T47D (cell line): ENCODE measurements at regions not wholly inside any gene's neighbourhood (a gene's known extent, or its start where the extent isn't known, plus 50 kb on each side); places are given as distances from the start of the nearest gene placed in this dataset.
"Not testable (repeated sequence)": the region's sequence is repeated elsewhere in the genome, so short reads cannot be mapped to it uniquely, and the experiment has no call there.

Experiments used
- DNase-seq, 2 experiments: peaks; one replicate each; pipeline versions ENCODE4 v3.0.0 to v3.0.0-alpha.2; 2011 to 2012; ENCODE audit warnings: low read depth in 1 of 2, low spot score in 1 of 2
- JUND ChIP-seq: IDR thresholded peaks from 2 replicates; pipeline ENCODE4 v1.6.1; 2012; ENCODE audit warnings: low read depth
- in situ Hi-C: cut with HindIII; loops from 2 replicates; pipeline ENCODE4 v1.10.0; 2016; ENCODE audit warnings: low sequenced_read_pairs, low pct_unique_long_range_greater_than_20kb

DNA sequence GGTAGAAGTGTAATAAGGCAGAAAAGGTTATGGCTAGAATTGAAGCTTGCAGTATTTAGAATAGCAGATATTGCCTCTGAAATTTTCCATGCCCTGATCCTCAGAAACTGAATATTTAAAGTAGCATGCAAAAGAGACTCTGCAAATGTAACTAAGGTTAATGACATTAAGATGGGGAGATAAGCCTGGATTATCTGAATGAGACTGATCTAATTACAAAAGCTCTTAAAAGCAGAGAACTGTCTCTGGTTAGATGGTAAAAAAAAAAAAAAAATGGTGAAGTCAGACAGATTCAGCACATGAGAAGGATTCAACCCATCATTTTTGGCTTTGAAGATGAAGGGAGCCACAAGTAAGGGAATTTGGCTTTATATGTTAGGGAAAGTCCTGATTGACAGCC is 503.7 kb upstream of the IRAK1BP1 start:
- TF ChIP-seq JUND = no peak
- in situ Hi-C loops = no loop called here

DNA sequence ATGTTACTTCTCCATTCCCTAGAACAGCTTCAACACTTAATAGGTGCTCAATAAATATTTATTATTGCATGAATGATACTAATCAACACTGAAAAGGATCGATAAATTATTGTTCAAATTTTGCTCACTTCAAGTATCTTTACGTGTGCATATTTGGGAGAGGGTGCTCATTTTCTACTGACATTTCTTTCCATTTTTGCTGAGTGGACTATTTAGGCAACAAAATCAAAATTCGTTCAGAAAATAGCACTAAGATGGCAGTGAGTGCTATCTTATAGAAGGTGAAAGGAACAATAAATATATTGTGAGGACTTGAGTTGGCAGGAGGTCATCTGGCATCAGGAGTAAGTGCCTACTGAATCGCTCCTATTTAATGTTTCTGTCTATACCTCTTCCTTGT is 501.9 kb upstream of the IRAK1BP1 start:
- TF ChIP-seq JUND = no peak
- no peak for DNase-seq
- in situ Hi-C loops = no loop called here

More for the DNA sequence above, 503.7 kb upstream of the IRAK1BP1 start:
- DNase-seq = no peak

DNA sequence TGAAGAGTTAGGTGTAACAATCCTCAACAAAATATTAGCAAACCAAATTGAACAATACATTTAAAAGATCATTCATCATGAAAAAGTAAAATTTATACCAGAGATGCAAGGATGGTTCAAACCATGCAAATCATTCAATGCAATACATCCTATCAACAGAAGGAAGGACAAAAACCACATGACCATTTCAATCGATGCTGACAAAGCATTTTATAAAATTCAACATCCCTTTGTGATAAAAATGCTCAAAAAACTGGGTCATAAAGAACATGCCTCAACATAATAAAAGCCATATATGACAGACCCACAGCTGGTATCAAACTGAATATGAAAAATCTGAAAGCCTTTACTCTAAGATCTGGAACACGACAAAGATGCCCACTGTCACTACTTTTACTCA is 490.3 kb upstream of the IRAK1BP1 start:
- no peak for TF ChIP-seq JUND
- no peak for DNase-seq
- in situ Hi-C loops = no loop called here

DNA sequence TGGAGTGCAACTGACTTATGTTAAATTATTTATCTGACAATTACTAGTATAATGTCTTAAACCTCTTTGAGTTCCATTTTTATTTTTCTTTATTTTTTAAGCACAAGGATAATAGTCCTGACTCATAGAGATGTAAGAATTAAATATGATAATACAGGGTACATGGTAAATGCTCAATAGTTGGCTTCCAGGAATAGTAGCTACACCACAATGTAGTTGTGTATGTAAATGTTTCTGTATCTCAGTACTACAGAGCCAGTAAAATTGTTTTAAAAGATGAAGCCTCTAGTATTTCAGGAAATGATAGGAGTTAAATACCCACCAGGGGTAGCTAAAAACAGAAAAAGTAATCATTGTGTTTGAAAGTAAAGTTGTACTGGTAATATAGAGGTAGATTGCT is 487.4 kb upstream of the IRAK1BP1 start:
- TF ChIP-seq JUND = no peak
- no peak for DNase-seq
- in situ Hi-C loops = no loop called here

DNA sequence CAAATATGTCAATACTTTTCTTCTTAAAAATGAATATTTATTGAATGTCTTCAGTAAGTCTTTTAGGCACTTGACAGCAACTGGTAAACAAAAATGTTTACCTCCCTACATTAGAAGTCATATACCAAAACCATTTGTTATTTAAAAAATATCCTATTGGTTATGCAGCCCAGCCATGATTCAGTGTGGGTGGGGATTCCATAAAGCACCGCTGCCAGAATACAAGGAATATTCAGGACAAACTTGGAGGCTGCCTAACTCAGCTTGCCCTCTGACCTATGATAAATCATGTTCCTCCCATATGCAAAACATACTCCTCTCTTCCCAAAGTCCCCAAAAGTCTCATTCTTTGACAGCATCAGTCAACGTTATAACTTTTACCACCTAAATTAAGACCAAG is 486.8 kb upstream of the IRAK1BP1 start:
- no peak for TF ChIP-seq JUND
- in situ Hi-C loops = no loop called here
- DNase-seq = no peak

DNA sequence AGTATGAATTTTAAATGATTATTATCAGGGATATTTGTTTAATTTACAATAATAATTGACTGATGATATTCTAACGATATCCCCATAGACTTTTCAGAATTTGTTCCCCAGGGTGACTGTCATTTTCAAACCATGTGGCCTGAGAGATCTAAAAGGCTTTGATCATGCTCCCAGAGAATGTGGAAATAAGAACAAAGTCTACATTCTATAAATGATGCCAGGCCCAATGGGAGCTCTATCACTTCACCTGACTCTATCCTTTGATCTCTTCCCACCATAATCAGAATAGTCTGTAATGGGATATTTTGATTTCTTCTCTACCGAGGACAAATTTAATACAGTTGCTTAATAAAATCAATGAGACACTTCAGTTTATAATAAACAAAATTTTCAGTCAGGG is 483.4 kb upstream of the IRAK1BP1 start:
- TF ChIP-seq JUND = no peak
- no peak for DNase-seq
- in situ Hi-C loops = no loop called here

DNA sequence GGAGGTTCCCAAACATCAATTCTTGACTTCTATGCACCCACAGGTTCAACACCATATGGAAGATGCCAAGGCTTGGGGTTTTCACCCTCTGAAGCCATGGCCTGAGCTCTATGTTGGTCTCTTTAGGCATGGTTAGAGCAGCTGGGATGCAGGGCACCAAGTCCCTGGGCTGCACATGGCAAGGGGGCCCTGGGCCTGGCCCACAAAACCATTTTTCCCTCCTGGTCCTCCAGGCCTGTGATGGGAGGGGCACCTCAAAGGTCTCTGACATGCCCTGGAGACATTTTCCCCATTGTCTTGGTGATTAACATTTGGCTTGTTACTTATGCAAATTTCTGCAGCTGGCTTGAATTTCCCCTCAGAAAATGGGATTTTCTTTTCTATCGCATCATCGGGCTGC is 480.5 kb upstream of the IRAK1BP1 start:
- in situ Hi-C loops, DNase-seq: not testable (repeated sequence)

DNA sequence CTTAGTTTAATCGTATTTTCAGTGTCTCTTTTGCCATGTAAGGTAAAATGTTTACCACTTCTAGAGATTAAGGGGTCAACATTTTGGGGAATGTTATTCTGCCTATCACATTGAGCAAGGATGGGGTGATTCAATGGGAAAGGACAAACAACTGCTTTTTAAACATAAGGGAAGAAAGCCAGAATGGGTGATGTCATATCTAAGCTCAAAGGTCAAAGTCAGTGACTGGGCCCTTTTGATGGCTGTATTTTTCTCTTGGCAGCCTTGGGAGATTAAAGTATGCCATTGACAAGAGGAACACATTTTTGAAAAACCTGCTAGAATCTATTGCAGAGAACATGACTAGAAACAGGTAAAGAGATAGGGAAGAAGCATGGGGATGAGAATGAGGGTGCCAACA is 477.3 kb upstream of the IRAK1BP1 start:
- in situ Hi-C loops = no loop called here
- TF ChIP-seq JUND = no peak
- DNase-seq = no peak

DNA sequence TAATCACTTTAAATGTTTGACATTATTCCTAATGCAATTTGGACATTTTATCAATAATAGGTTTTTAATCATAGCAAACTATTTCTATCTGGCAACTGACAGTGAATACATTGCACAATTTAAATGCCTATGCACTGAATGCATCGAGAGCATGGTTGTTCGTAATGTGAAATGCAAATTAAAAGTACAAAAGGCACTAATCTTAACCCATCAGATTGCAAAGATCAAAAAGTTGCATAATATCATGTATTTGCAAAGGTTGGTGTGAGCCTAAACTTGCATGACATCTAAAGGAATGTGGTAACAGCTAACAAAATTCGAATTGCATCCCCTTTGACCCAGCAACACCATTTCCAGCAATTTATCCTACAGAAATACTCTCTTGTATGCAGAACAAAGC is 469.9 kb upstream of the IRAK1BP1 start:
- in situ Hi-C loops = no loop called here
- no peak for DNase-seq
- TF ChIP-seq JUND = no peak

DNA sequence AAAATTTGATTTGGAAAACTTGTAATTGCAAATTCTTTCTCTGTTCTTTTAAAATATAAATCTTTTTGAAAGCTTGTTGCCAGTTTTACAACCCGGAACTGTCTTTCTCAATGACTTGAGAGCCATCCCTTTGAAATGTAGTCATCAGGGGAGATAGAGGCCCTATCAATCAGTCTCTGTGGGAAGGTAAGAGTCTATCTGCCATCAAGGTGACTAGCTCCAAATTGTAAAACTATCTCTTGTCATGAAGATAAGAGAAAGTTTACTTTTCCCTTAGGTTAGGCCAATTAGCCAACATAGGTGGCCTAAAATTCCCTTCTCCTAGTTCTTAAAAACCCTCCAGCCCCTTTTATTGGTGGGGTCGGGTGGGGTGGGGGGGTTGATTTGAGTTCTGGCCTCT is 469.1 kb upstream of the IRAK1BP1 start:
- in situ Hi-C loops = no loop called here
- TF ChIP-seq JUND = no peak
- DNase-seq = no peak

DNA sequence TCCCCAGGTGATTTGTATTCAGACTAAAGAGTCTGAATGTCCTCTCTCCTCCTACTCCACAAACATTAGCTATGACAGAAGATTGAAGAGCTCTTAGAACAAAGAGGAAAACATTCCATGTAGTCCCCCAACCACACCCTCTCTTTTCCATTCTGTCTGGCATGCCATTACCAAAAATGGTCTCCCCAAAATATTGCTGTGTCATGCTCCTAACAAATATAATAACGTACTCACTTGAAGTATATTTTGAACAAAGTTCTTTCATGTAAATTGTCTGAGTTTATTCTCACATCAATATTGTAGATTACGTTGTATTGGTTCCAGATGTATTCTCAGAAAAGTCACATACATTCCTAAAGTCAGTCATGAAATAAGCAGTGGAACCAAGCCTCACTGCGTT is 467.3 kb upstream of the IRAK1BP1 start:
- no peak for TF ChIP-seq JUND
- in situ Hi-C loops = no loop called here
- DNase-seq = no peak

DNA sequence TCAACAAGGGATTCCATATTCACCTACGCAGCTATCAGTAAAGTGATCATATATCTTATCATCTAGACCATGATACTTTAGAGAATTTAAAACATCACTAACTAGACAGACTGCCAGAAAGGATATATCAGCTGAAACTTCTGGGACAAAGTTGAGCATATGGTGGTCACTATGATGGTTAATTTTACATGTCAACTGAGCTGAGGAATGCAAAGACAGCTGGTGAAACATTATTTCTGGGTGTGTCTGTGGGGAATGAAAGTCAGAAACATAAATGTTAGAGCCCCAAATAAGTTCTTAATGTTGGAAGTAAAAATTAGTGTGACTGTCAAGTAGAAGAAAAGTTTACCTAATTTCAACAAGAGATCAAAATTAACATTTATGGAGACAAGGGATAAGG is 440.0 kb upstream of the IRAK1BP1 start:
- in situ Hi-C loops = no loop called here
- DNase-seq = no peak
- TF ChIP-seq JUND = no peak

DNA sequence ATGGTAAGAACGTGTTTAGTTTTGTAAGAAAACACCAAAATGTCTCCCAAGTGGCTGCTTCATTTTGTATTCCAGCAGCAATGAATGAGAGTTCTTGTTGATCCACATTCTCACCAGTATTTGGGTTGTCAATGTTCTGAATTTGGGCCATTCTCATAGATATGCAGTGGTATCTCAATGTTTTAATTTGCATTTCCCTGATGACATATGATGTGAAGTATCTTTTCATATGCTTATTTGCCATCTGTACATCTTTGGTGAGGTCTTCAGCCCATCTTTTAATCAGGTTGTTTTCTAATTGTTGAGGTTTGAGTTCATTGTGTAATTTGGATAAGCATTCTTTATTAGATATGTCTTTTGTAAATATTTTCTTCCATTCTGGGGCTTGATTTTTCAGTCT is 436.8 kb upstream of the IRAK1BP1 start:
- TF ChIP-seq JUND = no peak
- DNase-seq = no peak
- in situ Hi-C loops = no loop called here

DNA sequence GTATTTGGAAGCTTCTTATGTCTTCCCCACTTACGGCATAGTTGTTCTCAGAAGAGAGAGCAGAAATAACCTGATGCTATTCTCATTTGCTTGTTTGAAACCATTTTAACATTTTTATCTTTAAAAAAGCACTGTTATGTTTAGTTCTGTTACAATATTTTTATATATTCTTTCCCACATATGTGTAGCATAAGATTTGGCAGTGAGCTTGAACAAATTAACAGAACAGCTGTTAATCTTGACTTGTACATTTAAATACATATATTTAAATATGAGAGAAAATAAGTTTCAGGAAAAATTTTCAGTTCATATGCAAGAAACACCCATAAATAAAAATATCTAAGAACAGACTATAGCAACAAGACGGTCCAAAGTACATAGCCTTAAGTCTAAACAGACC is 431.7 kb upstream of the IRAK1BP1 start:
- DNase-seq = no peak
- TF ChIP-seq JUND = no peak
- in situ Hi-C loops = no loop called here

DNA sequence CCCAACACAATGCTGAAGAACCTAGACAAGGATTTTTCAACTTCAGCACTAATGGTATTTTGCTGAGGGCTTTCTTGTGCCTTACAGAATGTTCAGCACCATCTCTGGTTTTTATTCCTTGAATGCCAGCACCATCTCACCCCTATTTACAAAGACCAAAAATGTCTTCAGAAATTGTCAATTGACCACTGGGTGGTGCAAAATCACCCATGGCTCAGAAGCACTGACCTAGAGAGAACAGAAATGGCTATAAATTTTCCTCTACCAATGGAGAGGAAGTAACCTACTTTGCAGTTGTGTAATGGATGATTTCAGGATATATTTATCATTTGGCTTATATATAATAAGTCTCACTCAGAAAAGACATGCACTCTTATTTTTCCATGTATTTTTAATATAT is 431.0 kb upstream of the IRAK1BP1 start:
- peak in 1 of 2 experiments; percentile 53 for DNase-seq
- in situ Hi-C loops = no loop called here
- TF ChIP-seq JUND = no peak
